ENCODE measurements at regions not wholly inside any gene's neighbourhood (a gene's known extent, or its start where the extent isn't known, plus 50 kb on each side); places are given as distances from the start of the nearest gene placed in this dataset.

GRCh38 chr5:34488984-34489383 is 167.1 kb upstream of the RAI14 start:
- DNase-seq, result no peak

GRCh38 chr5:34490506-34491250 is 165.4 kb upstream of the RAI14 start:
- DNase-seq, result peak; percentile 85 to 86

- DNase-seq, result peak in 1 of 2 experiments; percentile 35
These were observed 164.9 kb upstream of the RAI14 start for GRCh38 chr5:34491251-34491620.

- DNase-seq, result no peak
These were observed 161.9 kb upstream of the RAI14 start for GRCh38 chr5:34494111-34494755.

GRCh38 chr5:34495178-34495577 is 160.9 kb upstream of the RAI14 start:
- DNase-seq, result no peak

GRCh38 chr5:34496260-34496691 is 159.9 kb upstream of the RAI14 start:
- no peak for DNase-seq

- peak in 1 of 2 experiments; percentile 71 for DNase-seq
These were observed 159.2 kb upstream of the RAI14 start for GRCh38 chr5:34496701-34497469.

- DNase-seq, result no peak
These were observed 158.7 kb upstream of the RAI14 start for GRCh38 chr5:34497470-34497808.

- DNase-seq, result no peak
These were observed 157.6 kb upstream of the RAI14 start for GRCh38 chr5:34498572-34498971.

GRCh38 chr5:34499001-34499734 is 157.0 kb upstream of the RAI14 start:
- DNase-seq, result no peak

- no peak for DNase-seq
These were observed 155.8 kb upstream of the RAI14 start for GRCh38 chr5:34500236-34500847.

GRCh38 chr5:34501016-34501415 is 155.1 kb upstream of the RAI14 start:
- DNase-seq, result no peak

- no peak for DNase-seq
These were observed 154.3 kb upstream of the RAI14 start for GRCh38 chr5:34501840-34502239.

GRCh38 chr5:34502581-34502980 is 153.5 kb upstream of the RAI14 start:
- DNase-seq, result no peak

GRCh38 chr5:34503379-34504253 is 152.5 kb upstream of the RAI14 start:
- no peak for DNase-seq

- DNase-seq, result no peak
These were observed 151.2 kb upstream of the RAI14 start for GRCh38 chr5:34504967-34505366.

GRCh38 chr5:34505731-34506130 is 150.4 kb upstream of the RAI14 start:
- no peak for DNase-seq

- DNase-seq, result no peak
These were observed 148.2 kb upstream of the RAI14 start for GRCh38 chr5:34507933-34508332.

- no peak for DNase-seq
These were observed 146.7 kb upstream of the RAI14 start for GRCh38 chr5:34509392-34509791.

- DNase-seq, result no peak
These were observed 146.1 kb upstream of the RAI14 start for GRCh38 chr5:34510002-34510401.

- no peak for DNase-seq
These were observed 145.1 kb upstream of the RAI14 start for GRCh38 chr5:34511063-34511462.

GRCh38 chr5:34511481-34511880 is 144.6 kb upstream of the RAI14 start:
- no peak for DNase-seq

All from NCI-H1930 (cell line).